ENCODE measurements at regions not wholly inside any gene's neighbourhood (a gene's known extent, or its start where the extent isn't known, plus 50 kb on each side); places are given as distances from the start of the nearest gene placed in this dataset.
A peak's percentile ranks its signal among the peaks of the same experiment; 100 is the strongest.

DNA sequence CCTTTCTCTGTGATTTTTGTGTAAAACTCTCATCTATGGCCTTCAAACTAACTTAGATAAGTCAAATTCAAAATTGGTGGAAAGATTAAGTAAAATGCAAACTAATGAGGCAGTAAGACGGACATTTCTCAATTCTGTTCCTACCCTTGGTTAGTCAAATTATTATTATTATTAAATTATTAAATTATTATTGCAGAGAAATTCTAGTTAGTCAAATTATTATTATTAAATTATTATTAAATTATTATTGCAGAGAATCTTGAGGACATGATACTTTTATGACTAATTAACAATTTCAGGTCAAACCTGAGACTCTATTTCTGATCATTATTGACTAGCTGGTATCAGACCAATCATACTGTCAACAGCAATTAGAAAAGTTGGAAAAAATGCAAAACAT lies 845.0 kb upstream of the NECTIN3 start:
- no peak for DNase-seq (ENCODE audit: low read depth)

- DNase-seq (ENCODE audit: low read depth) = no peak
Observed at GRCh38 chr3:110227991-110228390, 843.6 kb upstream of the NECTIN3 start.

GRCh38 chr3:110234831-110235230 lies 836.8 kb upstream of the NECTIN3 start:
- DNase-seq (ENCODE audit: low read depth) = no peak

- DNase-seq (ENCODE audit: low read depth) = no peak
Observed at GRCh38 chr3:110236976-110237610, 834.5 kb upstream of the NECTIN3 start.

GRCh38 chr3:110243081-110243480 lies 828.5 kb upstream of the NECTIN3 start:
- DNase-seq (ENCODE audit: low read depth) = no peak

- DNase-seq (ENCODE audit: low read depth) = peak; percentile 38
Observed at GRCh38 chr3:110246796-110247376, 824.7 kb upstream of the NECTIN3 start.

GRCh38 chr3:110248666-110249065 lies 823.0 kb upstream of the NECTIN3 start:
- DNase-seq (ENCODE audit: low read depth) = no peak

DNA sequence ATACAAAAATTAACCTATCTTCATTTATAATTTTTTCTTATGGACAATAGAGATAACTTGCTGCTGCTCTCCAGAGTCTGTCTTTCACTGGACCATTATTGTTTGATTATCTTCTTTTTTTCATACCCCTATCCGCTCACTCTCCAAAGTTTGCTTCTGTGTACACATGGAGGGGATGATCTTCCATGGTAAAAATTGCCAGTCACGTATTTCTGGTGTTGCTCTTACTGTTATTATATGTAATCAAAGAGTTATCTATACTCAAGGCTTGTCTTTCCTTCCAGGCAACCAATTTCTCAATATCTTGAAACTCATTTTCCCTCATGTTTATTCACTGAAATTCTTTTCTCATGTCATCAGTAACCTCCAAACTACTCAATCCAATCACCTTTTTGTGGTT lies 817.8 kb upstream of the NECTIN3 start:
- DNase-seq (ENCODE audit: low read depth) = no peak

GRCh38 chr3:110254591-110254990 lies 817.0 kb upstream of the NECTIN3 start:
- no peak for DNase-seq (ENCODE audit: low read depth)

- no peak for DNase-seq (ENCODE audit: low read depth)
Observed at GRCh38 chr3:110261141-110261540, 810.5 kb upstream of the NECTIN3 start.

GRCh38 chr3:110262896-110263295 lies 808.7 kb upstream of the NECTIN3 start:
- no peak for DNase-seq (ENCODE audit: low read depth)

DNA sequence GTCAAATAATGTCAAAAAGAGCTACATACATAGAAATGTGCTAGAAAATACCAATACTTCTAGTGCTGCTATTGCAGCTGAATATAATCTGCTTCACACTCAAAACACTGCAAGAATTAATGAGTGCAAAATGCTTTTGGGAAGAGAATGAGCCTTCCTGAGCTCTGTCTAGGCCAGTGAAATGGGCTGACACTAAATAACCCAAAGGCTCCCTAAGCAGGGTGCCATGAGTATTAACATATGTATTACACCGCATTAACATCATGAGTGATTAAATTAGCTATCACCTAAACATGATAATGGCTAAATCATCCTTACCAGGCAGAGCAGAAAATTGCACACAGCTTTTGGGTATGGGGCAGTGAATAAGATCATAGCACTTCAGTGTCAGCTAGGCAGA lies 806.3 kb upstream of the NECTIN3 start:
- DNase-seq (ENCODE audit: low read depth) = no peak

DNA sequence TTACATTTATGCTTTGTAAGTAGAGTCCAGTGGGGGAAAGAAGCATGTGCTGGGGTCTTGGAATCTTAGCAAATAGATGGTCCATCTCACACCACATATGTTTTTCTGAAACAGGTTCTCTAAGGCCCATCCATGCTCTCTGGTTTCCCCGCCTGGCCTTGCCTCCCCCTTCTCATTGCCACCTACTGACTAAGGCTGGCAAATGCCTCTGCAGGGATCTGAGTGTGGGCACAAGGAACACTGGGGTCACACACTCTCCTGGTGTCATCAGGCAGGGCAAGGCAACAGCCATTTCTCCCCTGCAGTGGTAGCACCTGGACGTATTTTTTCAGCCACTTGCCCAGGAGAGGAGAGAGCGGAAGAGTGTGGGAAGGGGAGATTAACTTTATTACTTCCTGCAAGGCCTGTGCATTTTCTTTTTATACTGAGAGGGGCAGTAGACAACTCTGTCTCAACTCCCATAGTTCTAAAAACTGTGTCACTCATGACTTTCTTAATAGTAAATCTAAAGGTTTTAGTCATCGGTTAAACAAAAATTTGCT lies 804.2 kb upstream of the NECTIN3 start:
- no peak for DNase-seq (ENCODE audit: low read depth)

DNA sequence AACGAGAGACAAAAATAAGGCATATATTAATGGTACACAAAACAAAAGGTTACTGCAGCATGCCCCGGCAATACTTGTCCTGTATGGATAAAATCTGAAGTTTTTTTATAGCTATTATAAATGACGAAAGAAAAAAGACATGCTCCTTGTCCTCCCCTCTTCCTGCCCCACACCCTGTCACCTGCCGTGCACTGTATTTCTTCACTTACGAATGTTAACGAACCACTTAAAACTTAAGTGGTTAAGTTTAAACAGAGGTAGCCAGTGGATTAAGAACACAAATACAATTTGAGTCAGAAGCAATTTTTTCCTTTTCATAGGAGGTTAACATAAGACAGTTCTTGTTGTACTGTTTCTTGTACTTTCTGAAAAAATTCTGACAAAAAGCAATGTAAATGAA lies 799.1 kb upstream of the NECTIN3 start:
- no peak for DNase-seq (ENCODE audit: low read depth)

DNA sequence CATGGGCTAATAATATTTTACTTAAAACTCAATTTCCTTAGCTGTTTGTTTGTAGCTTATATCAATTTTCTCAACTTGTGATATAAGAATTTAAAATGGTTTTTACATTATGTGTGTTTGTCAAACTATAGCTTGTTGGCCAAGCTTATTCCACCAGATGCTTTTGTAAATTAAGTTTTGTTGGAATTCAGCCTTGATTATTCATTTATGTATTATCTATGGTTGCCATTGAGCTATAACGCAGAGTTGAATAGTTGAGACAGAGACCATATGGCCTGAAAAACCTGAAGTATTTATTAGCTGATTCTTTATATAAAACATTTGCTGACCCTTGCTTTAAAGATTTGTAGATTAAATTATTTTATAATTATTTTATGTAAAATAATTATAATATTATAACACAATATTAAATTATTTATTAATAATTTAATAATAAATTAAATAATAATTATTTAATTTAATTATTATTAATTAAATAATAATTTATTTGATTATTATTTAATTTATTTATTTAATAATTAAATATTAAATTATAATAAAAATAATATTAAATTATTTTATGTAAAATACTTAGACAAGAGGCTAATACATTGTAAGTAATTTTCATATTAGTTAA lies 779.6 kb upstream of the NECTIN3 start:
- DNase-seq (ENCODE audit: low read depth) = no peak

GRCh38 chr3:110293660-110294059 lies 778.0 kb upstream of the NECTIN3 start:
- peak; percentile 4 for DNase-seq (ENCODE audit: low read depth)

DNA sequence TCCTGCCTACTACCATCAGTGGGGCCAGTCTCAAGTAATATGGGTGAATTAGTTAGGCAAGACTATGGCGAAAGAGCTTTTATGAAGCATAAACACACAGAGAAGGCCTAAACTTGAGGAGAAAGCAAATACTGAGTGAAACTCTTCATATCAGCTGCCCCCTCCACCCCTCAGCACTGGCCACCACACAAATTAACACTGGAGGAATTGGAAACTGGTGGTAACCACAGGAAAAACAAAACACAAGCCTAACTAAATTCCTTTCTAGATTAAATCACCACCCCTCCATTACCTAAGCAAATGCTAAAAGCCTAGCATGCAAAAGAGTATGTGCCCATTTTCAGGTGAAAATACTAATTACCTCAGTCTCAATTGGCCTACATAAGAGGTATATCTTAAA lies 774.7 kb upstream of the NECTIN3 start:
- peak; percentile 21 for DNase-seq (ENCODE audit: low read depth)

DNA sequence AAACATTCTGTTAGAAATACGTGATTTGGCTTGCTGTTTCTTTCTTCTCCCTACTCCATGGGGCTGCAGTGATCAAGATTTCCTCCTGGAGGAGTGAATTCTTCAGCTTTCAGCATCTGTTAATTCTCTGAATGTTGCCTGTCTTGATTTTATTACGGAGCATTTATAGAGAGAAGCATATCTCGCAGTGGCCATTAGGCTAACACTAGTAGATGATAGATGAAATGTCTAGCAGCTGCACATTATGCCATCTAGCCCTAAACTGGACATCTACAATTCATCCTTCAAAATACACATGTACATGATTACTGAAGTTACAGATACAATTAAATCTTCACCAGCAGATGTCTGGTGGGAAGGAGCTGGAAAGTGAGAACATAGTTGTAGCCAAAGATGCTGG lies 769.8 kb upstream of the NECTIN3 start:
- DNase-seq (ENCODE audit: low read depth) = no peak

GRCh38 chr3:110307065-110307809 lies 764.4 kb upstream of the NECTIN3 start:
- no peak for DNase-seq (ENCODE audit: low read depth)

- DNase-seq (ENCODE audit: low read depth) = no peak
Observed at GRCh38 chr3:110311541-110311940, 760.1 kb upstream of the NECTIN3 start.

DNA sequence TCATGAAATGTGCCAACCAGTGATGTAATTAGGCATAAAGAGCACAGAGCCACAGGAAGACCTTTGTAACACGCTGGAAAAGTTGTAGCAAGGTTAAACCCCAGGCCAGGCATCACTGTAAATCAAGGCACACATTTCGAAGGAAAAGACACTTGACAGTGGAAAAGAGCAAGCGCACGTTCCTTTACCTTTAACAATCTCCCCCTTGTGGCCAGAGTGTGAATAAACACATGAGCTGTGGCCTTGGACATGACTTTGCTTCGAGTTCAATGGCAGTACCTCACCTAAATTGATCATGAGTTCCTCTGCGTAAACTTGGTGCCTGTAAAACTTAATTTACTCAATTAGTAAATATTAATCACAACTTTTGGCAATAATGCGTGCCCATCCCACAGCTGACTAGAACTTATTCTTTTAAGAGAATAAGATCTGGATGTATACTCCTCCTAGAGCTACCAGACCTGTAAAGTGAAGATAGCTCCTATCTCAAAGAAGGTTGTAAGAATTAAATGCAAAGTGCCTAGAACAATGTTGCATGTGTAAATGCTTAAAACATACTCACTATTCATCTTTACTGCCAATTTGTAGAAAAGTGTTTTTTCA lies 757.0 kb upstream of the NECTIN3 start:
- peak; percentile 63 for DNase-seq (ENCODE audit: low read depth)

DNA sequence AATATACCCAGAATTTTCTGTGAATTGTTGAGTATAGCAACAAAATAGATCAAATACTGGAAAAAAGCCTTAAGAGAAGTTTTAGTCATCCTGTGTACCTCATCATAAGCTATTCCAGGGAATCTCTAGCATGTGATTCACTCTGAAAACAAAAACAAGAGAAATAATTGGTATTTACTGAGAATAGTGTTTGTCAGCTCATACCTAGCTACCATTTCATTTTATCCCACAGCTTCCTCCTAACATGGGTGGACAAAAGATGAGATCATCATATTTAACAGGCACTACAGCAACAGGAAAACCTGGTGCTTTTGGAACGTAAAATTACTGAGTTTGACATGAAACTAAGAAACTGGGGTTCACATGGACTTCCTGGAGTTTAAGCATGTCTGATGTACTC lies 753.5 kb upstream of the NECTIN3 start:
- DNase-seq (ENCODE audit: low read depth) = peak; percentile 65
